Esophagus muscularis mucosa (tissue), 4 donors: ENCODE measurements at regions not wholly inside any gene's neighbourhood (a gene's known extent, or its start where the extent isn't known, plus 50 kb on each side); places are given as distances from the start of the nearest gene placed in this dataset.

Experiments
- DNase-seq: peaks from one replicate; pipeline ENCODE4 v3.0.0-alpha.2; 2017; ENCODE audit errors: extremely low spot score
- H3K27ac ChIP-seq, 4 donors: fragments of 200-600 bp; sonication (generic); replicated peaks in 1 of 4; 1 replicate in 3 of 4; 2 replicates in 1 of 4; pipeline ENCODE4 v1.5.1; 2016 to 2019; ENCODE audit warnings: mild to moderate bottlenecking in 1 of 4
- H3K27me3 ChIP-seq, 4 donors: fragments of 200-600 bp; sonication (generic); one replicate each; pipeline versions ENCODE4 v1.5.1 to v1.6.0; 2016 to 2019
- H3K36me3 ChIP-seq, 4 donors: fragments of 200-600 bp; sonication (generic); one replicate each; pipeline ENCODE4 v1.5.1; 2016 to 2019
- H3K4me1 ChIP-seq, 4 donors: fragments of 200-600 bp; sonication (generic); one replicate each; pipeline ENCODE4 v1.5.1; 2016 to 2019
- H3K4me3 ChIP-seq, 4 donors: fragments of 200-600 bp; sonication (generic); 1 replicate in 2 of 4; 2 replicates in 2 of 4; pipeline ENCODE4 v1.5.1; 2016 to 2019; ENCODE audit warnings: mild to moderate bottlenecking in 4 of 4, moderate library complexity in 1 of 4
- H3K9me3 ChIP-seq, 4 donors: fragments of 200-600 bp; sonication (generic); 1 replicate in 3 of 4; 2 replicates in 1 of 4; pipeline ENCODE4 v1.5.1; 2016 to 2019
- CTCF ChIP-seq, 3 experiments: fragments of 200-600 bp in 2 of 3; fragments of 450-650 bp in 1 of 3; sonication (generic) in 2 of 3; IDR thresholded peaks; one replicate each; pipeline ENCODE4 v1.5.1; 2017 to 2019; ENCODE audit warnings: antibody characterized with exemption in 3 of 3, mild to moderate bottlenecking in 2 of 3, moderate library complexity in 1 of 3
- EP300 ChIP-seq: sonication (generic); formaldehyde crosslinking; IDR thresholded peaks from one replicate; pipeline ENCODE4 v1.6.1; 2017; ENCODE audit warnings: antibody characterized with exemption
- POLR2A ChIP-seq: fragments of 450-650 bp; IDR thresholded peaks from one replicate; pipeline ENCODE4 v1.6.1; 2017; ENCODE audit warnings: antibody characterized with exemption, moderate library complexity, mild to moderate bottlenecking, low read depth
- POLR2AphosphoS5 ChIP-seq, 2 donors: sonication (generic); formaldehyde crosslinking; IDR thresholded peaks; one replicate each; pipeline ENCODE4 v1.6.1; 2017; ENCODE audit warnings: antibody characterized with exemption in 2 of 2
- WGBS: methylation state at CpG from one replicate; pipeline ENCODE4 v1.1.5; 2018; 5-methylcytosine and 5-hydroxymethylcytosine counted together
- intact Hi-C: fragments of 100-400 bp; cut with DNase I; formaldehyde crosslinking; loops from one replicate; pipeline ENCODE4 v1.15.1; 2023

GRCh38 chr7:114364151-114364550 is 50.5 kb upstream of the FOXP2 start:
- DNase-seq: no peak
- H3K27me3 ChIP-seq: no peaks in the 10 kb centered on the region
- H3K36me3 ChIP-seq: no peaks in the 10 kb centered on the region
- H3K4me3 ChIP-seq: no peak overlapping the region
- intact Hi-C loops: no loop called here
- no peak for TF ChIP-seq POLR2A
- TF ChIP-seq POLR2AphosphoS5 (IDR thresholded peaks at IDR 0.05): no peak
- TF ChIP-seq CTCF (IDR thresholded peaks at IDR 0.05): no peak
- no peak for TF ChIP-seq EP300
- no peak overlapping the region for H3K27ac ChIP-seq
- no peaks in the 10 kb centered on the region for H3K9me3 ChIP-seq
- WGBS: 49% methylated on average over 3 of the region's 3 CpGs
- no peaks in the 10 kb centered on the region for H3K4me1 ChIP-seq

DNA sequence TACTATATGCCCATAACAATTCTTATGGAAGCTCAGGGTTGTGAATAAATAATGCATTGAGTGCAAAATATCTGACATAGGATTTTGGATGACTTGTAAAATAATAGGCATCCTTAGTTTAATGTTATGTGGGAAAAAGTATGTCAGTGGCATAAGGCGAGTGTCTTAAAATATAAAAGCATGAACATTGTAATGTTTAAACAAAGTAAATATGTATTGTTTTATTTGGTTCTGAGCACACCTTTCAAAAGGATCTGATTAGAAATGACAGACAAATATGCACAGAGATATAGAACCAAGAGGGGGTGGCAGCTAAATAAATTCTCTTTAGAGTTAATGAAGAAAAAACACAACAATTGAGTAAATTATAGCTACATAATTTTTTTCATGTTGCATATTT is 51.3 kb upstream of the FOXP2 start:
- intact Hi-C loops: no loop called here
- H3K36me3 ChIP-seq: no peaks in the 10 kb centered on the region
- no peaks in the 10 kb centered on the region for H3K4me1 ChIP-seq
- no peak overlapping the region for H3K27ac ChIP-seq
- H3K27me3 ChIP-seq: no peaks in the 10 kb centered on the region
- H3K4me3 ChIP-seq: no peak overlapping the region
- WGBS: 94% methylated on average over 1 of the region's 1 CpG
- DNase-seq: no peak
- TF ChIP-seq CTCF (IDR thresholded peaks at IDR 0.05): no peak
- TF ChIP-seq POLR2A: no peak
- no peak for TF ChIP-seq EP300
- TF ChIP-seq POLR2AphosphoS5 (IDR thresholded peaks at IDR 0.05): no peak
- no peaks in the 10 kb centered on the region for H3K9me3 ChIP-seq

DNA sequence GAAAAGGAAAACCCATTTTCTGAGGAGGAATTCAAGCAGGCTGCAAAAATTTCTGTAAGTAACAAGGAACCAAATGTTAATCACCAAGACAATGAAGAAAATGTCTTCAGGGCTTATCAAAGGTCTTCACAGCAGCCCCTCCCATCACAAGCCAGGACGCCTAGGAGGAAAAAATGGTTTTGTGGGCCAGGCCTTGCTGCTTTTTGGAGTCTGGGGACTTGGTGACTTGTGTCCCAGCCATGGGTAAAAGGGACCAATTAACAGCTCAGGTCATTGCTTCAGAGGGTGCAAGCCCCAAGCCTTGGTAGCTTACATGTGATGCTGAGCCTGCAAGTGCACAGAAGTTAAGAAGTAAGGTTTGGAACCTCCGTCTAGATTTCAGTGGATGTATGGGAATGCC is 55.7 kb upstream of the FOXP2 start:
- Histone ChIP-seq H3K9me3 (no peaks in the 10 kb centered on the region), H3K36me3 (no peaks in the 10 kb centered on the region), H3K27me3 (no peaks in the 10 kb centered on the region), H3K4me1 (no peaks in the 10 kb centered on the region), H3K4me3 (no peak overlapping the region), H3K27ac (no peak overlapping the region)
- no peak for DNase-seq
- TF ChIP-seq POLR2A (no peak), CTCF (IDR thresholded peaks at IDR 0.05) (no peak), POLR2AphosphoS5 (IDR thresholded peaks at IDR 0.05) (no peak), EP300 (no peak)
- 93% methylated on average over 2 of the region's 2 CpGs for WGBS
- intact Hi-C loops: no loop called here

- TF ChIP-seq CTCF (IDR thresholded peaks at IDR 0.05) (no peak), POLR2A (no peak), POLR2AphosphoS5 (IDR thresholded peaks at IDR 0.05) (no peak), EP300 (no peak)
- H3K9me3 ChIP-seq: no peaks in the 10 kb centered on the region
- WGBS: 79% methylated on average over 3 of the region's 3 CpGs
- intact Hi-C loops: no loop called here
- no peaks in the 10 kb centered on the region for H3K36me3 ChIP-seq
- no peaks in the 10 kb centered on the region for H3K4me1 ChIP-seq
- H3K4me3 ChIP-seq: no peak overlapping the region
- no peak overlapping the region for H3K27ac ChIP-seq
- DNase-seq: no peak
- no peaks in the 10 kb centered on the region for H3K27me3 ChIP-seq
Observed at GRCh38 chr7:114356133-114356532, 58.5 kb upstream of the FOXP2 start.

GRCh38 chr7:114354306-114354705 is 60.3 kb upstream of the FOXP2 start:
- 92% methylated on average over 1 of the region's 1 CpG for WGBS
- no peak for DNase-seq
- Histone ChIP-seq H3K36me3 (no peaks in the 10 kb centered on the region), H3K27me3 (no peaks in the 10 kb centered on the region), H3K4me3 (no peak overlapping the region), H3K27ac (no peak overlapping the region), H3K9me3 (no peaks in the 10 kb centered on the region), H3K4me1 (no peaks in the 10 kb centered on the region)
- TF ChIP-seq POLR2AphosphoS5 (IDR thresholded peaks at IDR 0.05) (no peak), POLR2A (no peak), CTCF (IDR thresholded peaks at IDR 0.05) (no peak), EP300 (no peak)
- intact Hi-C loops: no loop called here
